ENCODE measurements at regions not wholly inside any gene's neighbourhood (a gene's known extent, or its start where the extent isn't known, plus 50 kb on each side); places are given as distances from the start of the nearest gene placed in this dataset.
A peak's percentile ranks its signal among the peaks of the same experiment; 100 is the strongest.

DNA sequence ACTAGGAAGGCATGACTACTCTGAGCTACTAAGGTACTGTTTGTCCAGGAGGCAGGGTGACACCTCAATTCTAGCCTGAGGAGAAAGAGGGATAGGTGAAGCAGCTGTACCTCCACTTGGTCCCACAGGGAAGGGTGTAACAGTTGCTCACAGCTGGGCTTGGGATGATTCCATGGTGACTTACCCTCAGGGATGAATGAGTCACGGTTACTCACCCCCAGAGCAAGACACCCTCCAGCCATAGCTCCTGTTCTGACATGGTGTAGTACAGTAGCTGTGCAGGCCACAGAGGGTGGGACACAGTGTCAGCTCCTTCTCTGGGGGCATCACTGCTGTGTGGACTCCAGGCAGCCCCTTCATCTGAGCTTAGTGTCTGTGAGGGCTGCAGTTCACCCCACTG is 868.6 kb upstream of the SEMA6D start:
- no peak for DNase-seq

DNA sequence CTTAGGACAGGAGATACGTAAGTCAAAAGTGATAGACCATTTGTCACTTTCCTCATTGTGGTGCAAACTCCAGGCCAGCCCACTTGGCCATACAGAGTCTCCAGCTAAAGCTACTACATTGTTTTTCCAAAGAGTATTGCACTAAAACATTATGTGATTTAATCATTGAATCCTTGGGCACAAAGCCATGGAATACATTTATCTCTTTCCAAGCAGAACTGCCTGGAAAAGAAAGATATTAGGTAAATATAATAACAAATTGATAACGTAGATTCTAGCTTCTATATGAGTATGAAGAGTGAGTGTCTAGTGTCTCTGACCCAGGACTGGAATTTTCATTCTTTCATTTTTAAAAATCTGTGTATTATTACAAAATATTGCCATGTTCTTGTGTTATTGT is 863.7 kb upstream of the SEMA6D start:
- DNase-seq = no peak
- Histone ChIP-seq H3K36me3 (no peaks in the 10 kb centered on the region), H3K27me3 (ENCODE audit: insufficient read depth, low read depth, severe bottlenecking) (no peaks in the 10 kb centered on the region), H3K4me3 (ENCODE audit: low read depth, low read length) (no peak overlapping the region), H3K27ac (no peak overlapping the region), H3K9me3 (ENCODE audit: severe bottlenecking) (no peaks in the 10 kb centered on the region)
- TF ChIP-seq, protein P1, sequence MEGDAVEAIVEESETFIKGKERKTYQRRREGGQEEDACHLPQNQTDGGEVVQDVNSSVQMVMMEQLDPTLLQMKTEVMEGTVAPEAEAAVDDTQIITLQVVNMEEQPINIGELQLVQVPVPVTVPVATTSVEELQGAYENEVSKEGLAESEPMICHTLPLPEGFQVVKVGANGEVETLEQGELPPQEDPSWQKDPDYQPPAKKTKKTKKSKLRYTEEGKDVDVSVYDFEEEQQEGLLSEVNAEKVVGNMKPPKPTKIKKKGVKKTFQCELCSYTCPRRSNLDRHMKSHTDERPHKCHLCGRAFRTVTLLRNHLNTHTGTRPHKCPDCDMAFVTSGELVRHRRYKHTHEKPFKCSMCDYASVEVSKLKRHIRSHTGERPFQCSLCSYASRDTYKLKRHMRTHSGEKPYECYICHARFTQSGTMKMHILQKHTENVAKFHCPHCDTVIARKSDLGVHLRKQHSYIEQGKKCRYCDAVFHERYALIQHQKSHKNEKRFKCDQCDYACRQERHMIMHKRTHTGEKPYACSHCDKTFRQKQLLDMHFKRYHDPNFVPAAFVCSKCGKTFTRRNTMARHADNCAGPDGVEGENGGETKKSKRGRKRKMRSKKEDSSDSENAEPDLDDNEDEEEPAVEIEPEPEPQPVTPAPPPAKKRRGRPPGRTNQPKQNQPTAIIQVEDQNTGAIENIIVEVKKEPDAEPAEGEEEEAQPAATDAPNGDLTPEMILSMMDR (IDR thresholded peaks at IDR 0.05; ENCODE audit: low read depth, low read length) = no peak

More for the DNA sequence above, 868.6 kb upstream of the SEMA6D start:
- Histone ChIP-seq H3K27me3 (ENCODE audit: insufficient read depth, low read depth, severe bottlenecking) (no peaks in the 10 kb centered on the region), H3K27ac (no peak overlapping the region), H3K36me3 (no peaks in the 10 kb centered on the region), H3K9me3 (ENCODE audit: severe bottlenecking) (peaks cover 6% of the 10 kb centered on the region), H3K4me3 (ENCODE audit: low read depth, low read length) (no peak overlapping the region)
- TF ChIP-seq, protein P1 (IDR thresholded peaks at IDR 0.05; ENCODE audit: low read depth, low read length) = no peak

DNA sequence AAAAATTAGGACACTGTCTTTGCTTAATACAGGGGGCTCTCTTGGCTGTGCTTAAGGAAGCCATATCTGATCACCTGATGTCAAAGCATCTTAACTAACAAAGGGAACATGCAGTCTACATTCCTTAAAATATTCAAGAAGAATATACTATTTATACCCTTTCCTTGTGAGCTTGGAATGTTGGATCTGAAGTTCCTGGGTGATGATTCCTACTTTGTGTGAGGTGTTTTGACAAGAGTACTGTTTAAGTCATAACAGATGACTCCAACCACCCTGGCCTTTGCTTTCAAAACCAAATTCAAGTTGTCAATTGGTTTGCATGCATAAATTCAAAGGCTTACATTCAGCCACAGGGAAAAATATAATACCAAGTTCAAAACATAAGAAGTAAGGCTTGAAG is 862.7 kb upstream of the SEMA6D start:
- no peak for DNase-seq
- Histone ChIP-seq H3K4me3 (ENCODE audit: low read depth, low read length) (no peak overlapping the region), H3K36me3 (no peaks in the 10 kb centered on the region), H3K9me3 (ENCODE audit: severe bottlenecking) (no peaks in the 10 kb centered on the region), H3K27ac (no peak overlapping the region), H3K27me3 (ENCODE audit: insufficient read depth, low read depth, severe bottlenecking) (no peaks in the 10 kb centered on the region)
- TF ChIP-seq, protein P1 (IDR thresholded peaks at IDR 0.05; ENCODE audit: low read depth, low read length) = no peak

DNA sequence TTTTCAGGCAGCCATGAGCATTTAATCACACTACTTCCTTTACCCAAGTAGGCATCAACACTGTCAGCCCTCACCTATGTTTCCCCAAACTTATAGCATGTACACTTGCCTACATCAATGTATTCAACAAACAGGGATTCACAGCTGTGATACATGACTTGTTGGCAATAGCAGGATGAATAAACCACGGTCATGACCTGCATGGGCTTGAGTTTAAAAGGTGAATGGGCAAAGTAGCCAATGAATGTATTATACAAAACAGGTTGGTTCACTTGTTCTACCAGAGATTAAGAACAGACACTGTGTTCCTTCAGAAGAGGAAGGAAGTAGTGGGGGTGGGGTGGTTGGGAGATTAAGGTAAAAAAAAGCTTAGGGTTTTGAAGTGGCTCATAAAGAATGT is 861.9 kb upstream of the SEMA6D start:
- H3K4me3 ChIP-seq (ENCODE audit: low read depth, low read length) = no peak overlapping the region
- no peak overlapping the region for H3K27ac ChIP-seq
- H3K27me3 ChIP-seq (ENCODE audit: insufficient read depth, low read depth, severe bottlenecking) = no peaks in the 10 kb centered on the region
- no peaks in the 10 kb centered on the region for H3K36me3 ChIP-seq
- DNase-seq = no peak
- no peaks in the 10 kb centered on the region for H3K9me3 ChIP-seq (ENCODE audit: severe bottlenecking)
- TF ChIP-seq, protein P1 (IDR thresholded peaks at IDR 0.05; ENCODE audit: low read depth, low read length) = no peak

DNA sequence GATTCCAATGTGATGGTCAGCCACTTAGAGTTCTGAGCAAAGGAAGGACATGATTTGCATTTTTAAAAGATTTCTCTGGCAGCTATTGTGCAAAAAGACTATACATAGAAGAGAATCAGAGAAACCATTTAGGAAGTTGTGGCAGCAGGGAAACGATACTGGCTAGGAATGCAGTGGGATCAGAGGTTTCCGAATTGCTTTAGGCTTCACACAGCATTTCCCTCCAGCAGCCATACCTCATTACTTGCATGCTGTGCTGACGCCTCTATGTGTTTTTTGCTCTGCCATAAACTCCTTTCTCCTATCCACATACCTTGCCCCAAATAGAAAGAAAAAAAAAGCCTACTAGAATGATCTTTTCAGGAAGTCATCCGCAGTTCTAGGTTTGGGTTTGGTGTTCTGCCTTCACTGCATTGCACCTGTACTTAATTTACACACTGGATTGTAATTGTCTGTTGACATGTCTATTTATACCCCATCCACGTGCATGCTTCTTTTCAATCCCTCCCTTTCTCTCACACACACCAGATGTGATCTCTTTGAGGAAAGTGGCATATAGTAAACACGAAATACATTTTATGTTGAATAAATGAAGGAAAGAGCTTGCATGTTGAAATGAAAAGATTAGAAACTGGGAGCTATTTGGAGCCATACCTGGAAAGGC is 860.3 kb upstream of the SEMA6D start:
- no peaks in the 10 kb centered on the region for H3K36me3 ChIP-seq
- H3K27ac ChIP-seq = no peak overlapping the region
- H3K9me3 ChIP-seq (ENCODE audit: severe bottlenecking) = no peaks in the 10 kb centered on the region
- no peaks in the 10 kb centered on the region for H3K27me3 ChIP-seq (ENCODE audit: insufficient read depth, low read depth, severe bottlenecking)
- H3K4me3 ChIP-seq (ENCODE audit: low read depth, low read length) = no peak overlapping the region
- TF ChIP-seq, protein P1 (IDR thresholded peaks at IDR 0.05; ENCODE audit: low read depth, low read length) = no peak
- DNase-seq = no peak

DNA sequence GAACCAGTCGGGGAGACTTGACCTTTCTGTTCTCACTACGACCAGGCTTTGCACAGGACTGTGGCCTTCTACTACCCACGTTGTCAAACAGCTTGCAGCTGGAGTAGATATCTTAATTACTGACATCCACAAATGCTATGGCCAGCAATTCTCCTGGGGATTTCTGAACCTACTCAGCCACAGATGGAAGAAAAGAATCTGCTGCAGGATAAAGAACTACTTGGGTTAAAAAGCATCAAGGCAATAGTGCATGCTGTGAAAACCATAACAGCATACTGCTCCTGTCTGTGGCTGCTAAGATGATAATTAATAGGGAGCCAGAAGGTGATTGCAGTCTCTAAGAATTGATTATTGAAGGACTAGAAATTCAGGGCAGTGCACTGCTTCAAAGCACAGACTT is 859.2 kb upstream of the SEMA6D start:
- TF ChIP-seq, protein P1 (IDR thresholded peaks at IDR 0.05; ENCODE audit: low read depth, low read length) = no peak
- DNase-seq = peak; percentile 14
- H3K27me3 ChIP-seq (ENCODE audit: insufficient read depth, low read depth, severe bottlenecking) = no peaks in the 10 kb centered on the region
- no peak overlapping the region; the same call in 1 of the 2 replicates for H3K27ac ChIP-seq
- H3K36me3 ChIP-seq = no peaks in the 10 kb centered on the region
- no peaks in the 10 kb centered on the region for H3K9me3 ChIP-seq (ENCODE audit: severe bottlenecking)
- no peak overlapping the region for H3K4me3 ChIP-seq (ENCODE audit: low read depth, low read length)

Data from WERI-Rb-1 (cell line).